ENCODE measurements at regions not wholly inside any gene's neighbourhood (a gene's known extent, or its start where the extent isn't known, plus 50 kb on each side); places are given as distances from the start of the nearest gene placed in this dataset.

DNA sequence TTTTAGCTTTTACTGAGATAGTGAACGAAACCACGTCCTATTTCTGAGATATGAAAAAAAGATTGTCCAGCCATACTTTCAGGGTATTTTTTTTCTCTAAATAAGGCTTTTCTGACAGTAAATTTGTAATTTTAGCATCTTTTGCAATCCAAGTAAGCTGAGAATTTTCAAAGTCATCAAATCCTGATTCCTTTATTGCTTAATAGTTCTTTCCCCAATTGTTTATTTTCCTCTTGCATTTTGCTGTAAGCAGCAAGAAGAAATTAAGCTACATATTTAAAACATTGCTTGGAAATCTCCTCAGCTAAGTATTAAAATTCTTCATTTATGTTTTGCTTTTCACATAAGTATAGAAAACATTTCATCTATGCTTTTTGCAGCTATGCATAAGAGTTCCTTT is 493.3 kb upstream of the CCDC179 start:
- Histone ChIP-seq H3F3A (ENCODE audit: control insufficient read depth, insufficient read depth) (no peaks in the 10 kb centered on the region), H3K27ac (ENCODE audit: low read depth, low read length) (no peak overlapping the region), H3K9me2 (replicated peaks; ENCODE audit: control insufficient read depth, low read length) (no peaks in the 10 kb centered on the region), H3K36me3 (ENCODE audit: control insufficient read depth, low read length) (no peaks in the 10 kb centered on the region), H3K79me2 (ENCODE audit: control insufficient read depth, low read length) (no peaks in the 10 kb centered on the region), H4K20me1 (ENCODE audit: control insufficient read depth, insufficient read depth, low read depth, low read length) (no peaks in the 10 kb centered on the region), H3K4me3 (ENCODE audit: low read length) (no peak overlapping the region), H3K27me3 (ENCODE audit: control insufficient read depth, low read length) (no peaks in the 10 kb centered on the region), H3K9me3 (ENCODE audit: control insufficient read depth, insufficient read depth, low read length) (no peaks in the 10 kb centered on the region), H3K4me1 (ENCODE audit: control insufficient read depth, low read length) (no peaks in the 10 kb centered on the region), H3K4me2 (ENCODE audit: low read length) (no peak overlapping the region)
- no peak for TF ChIP-seq EZH2phosphoT487 (IDR thresholded peaks at IDR 0.05; ENCODE audit: borderline replicate concordance, low read length)
- TF ChIP-seq, protein P1, sequence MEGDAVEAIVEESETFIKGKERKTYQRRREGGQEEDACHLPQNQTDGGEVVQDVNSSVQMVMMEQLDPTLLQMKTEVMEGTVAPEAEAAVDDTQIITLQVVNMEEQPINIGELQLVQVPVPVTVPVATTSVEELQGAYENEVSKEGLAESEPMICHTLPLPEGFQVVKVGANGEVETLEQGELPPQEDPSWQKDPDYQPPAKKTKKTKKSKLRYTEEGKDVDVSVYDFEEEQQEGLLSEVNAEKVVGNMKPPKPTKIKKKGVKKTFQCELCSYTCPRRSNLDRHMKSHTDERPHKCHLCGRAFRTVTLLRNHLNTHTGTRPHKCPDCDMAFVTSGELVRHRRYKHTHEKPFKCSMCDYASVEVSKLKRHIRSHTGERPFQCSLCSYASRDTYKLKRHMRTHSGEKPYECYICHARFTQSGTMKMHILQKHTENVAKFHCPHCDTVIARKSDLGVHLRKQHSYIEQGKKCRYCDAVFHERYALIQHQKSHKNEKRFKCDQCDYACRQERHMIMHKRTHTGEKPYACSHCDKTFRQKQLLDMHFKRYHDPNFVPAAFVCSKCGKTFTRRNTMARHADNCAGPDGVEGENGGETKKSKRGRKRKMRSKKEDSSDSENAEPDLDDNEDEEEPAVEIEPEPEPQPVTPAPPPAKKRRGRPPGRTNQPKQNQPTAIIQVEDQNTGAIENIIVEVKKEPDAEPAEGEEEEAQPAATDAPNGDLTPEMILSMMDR (IDR thresholded peaks at IDR 0.05; ENCODE audit: low read depth, low read length, poor library complexity, severe bottlenecking) = no peak

DNA sequence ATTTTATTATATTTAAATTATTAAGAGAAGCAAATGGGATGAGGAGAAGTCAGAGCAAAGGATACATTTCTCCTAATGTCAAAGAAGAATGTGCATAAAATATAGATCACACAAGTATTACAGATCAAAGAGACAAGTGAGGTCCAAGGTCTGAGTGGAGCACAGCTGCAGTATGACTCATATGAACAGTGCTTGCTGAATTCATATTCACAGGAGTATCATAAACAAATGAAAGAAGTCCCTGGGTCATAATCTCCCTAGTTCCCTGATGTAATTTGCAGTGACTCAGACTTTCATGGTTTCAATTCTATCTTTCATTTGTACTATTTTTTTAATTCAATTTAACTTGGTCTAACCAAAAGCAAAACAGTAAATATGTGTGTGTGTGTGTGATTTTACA is 499.0 kb upstream of the CCDC179 start:
- no peak for TF ChIP-seq EZH2phosphoT487 (IDR thresholded peaks at IDR 0.05; ENCODE audit: borderline replicate concordance, low read length)
- TF ChIP-seq, protein P1 (IDR thresholded peaks at IDR 0.05; ENCODE audit: low read depth, low read length, poor library complexity, severe bottlenecking) = no peak
- no peaks in the 10 kb centered on the region for H3K4me1 ChIP-seq (ENCODE audit: control insufficient read depth, low read length)
- H3K36me3 ChIP-seq (ENCODE audit: control insufficient read depth, low read length) = no peaks in the 10 kb centered on the region
- H3K4me2 ChIP-seq (ENCODE audit: low read length) = no peak overlapping the region
- no peaks in the 10 kb centered on the region for H3K27me3 ChIP-seq (ENCODE audit: control insufficient read depth, low read length)
- no peak overlapping the region for H3K27ac ChIP-seq (ENCODE audit: low read depth, low read length)
- no peaks in the 10 kb centered on the region for H4K20me1 ChIP-seq (ENCODE audit: control insufficient read depth, insufficient read depth, low read depth, low read length)
- H3K9me3 ChIP-seq (ENCODE audit: control insufficient read depth, insufficient read depth, low read length) = no peaks in the 10 kb centered on the region
- no peak overlapping the region for H3K4me3 ChIP-seq (ENCODE audit: low read length)
- H3F3A ChIP-seq (ENCODE audit: control insufficient read depth, insufficient read depth) = no peaks in the 10 kb centered on the region
- no peaks in the 10 kb centered on the region for H3K9me2 ChIP-seq (replicated peaks; ENCODE audit: control insufficient read depth, low read length)
- H3K79me2 ChIP-seq (ENCODE audit: control insufficient read depth, low read length) = no peaks in the 10 kb centered on the region

DNA sequence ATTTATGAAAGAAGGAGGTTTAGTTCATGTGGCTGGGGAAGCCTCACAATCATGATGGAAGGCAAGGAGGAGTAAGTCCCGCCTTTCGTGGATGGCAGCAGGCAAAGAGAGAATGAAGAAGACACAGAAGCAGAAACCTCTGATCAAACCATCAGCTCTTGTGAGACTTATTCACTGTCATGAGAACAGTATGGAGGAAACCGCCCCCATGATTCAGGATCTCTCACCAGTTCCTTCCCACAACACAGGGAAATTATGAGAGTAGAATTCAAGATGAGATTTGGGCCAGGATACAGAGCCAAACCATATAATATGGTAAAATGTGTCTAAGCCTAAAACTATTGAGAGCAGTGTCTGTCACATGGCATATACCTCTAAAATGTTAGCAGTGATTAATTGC is 503.8 kb upstream of the CCDC179 start:
- no peak overlapping the region for H3K27ac ChIP-seq (ENCODE audit: low read depth, low read length)
- H3K9me3 ChIP-seq (ENCODE audit: control insufficient read depth, insufficient read depth, low read length) = no peaks in the 10 kb centered on the region
- H3K4me2 ChIP-seq (ENCODE audit: low read length) = no peak overlapping the region
- no peak overlapping the region for H3K4me3 ChIP-seq (ENCODE audit: low read length)
- no peaks in the 10 kb centered on the region for H4K20me1 ChIP-seq (ENCODE audit: control insufficient read depth, insufficient read depth, low read depth, low read length)
- no peaks in the 10 kb centered on the region for H3K27me3 ChIP-seq (ENCODE audit: control insufficient read depth, low read length)
- no peaks in the 10 kb centered on the region for H3K9me2 ChIP-seq (replicated peaks; ENCODE audit: control insufficient read depth, low read length)
- no peaks in the 10 kb centered on the region for H3K4me1 ChIP-seq (ENCODE audit: control insufficient read depth, low read length)
- no peak for TF ChIP-seq EZH2phosphoT487 (IDR thresholded peaks at IDR 0.05; ENCODE audit: borderline replicate concordance, low read length)
- TF ChIP-seq, protein P1 (IDR thresholded peaks at IDR 0.05; ENCODE audit: low read depth, low read length, poor library complexity, severe bottlenecking) = no peak
- no peaks in the 10 kb centered on the region for H3F3A ChIP-seq (ENCODE audit: control insufficient read depth, insufficient read depth)
- H3K36me3 ChIP-seq (ENCODE audit: control insufficient read depth, low read length) = no peaks in the 10 kb centered on the region
- no peaks in the 10 kb centered on the region for H3K79me2 ChIP-seq (ENCODE audit: control insufficient read depth, low read length)

Data from DOHH2 (cell line).